Osteoblast (primary cell): ENCODE measurements at regions not wholly inside any gene's neighbourhood (a gene's known extent, or its start where the extent isn't known, plus 50 kb on each side); places are given as distances from the start of the nearest gene placed in this dataset.

Experiments
- DNase-seq: peaks from one replicate; pipeline ENCODE4 v3.0.0; 2011; ENCODE audit warnings: low spot score, mixed read lengths; ENCODE audit not compliant: insufficient read length; ENCODE audit errors: missing footprints
- H2AFZ ChIP-seq: 2 replicates; pipeline ENCODE4 v1.6.0; 2011; ENCODE audit warnings: mild to moderate bottlenecking, low read length
- H3K27ac ChIP-seq: 2 replicates; pipeline ENCODE4 v1.5.1; 2011; ENCODE audit warnings: mild to moderate bottlenecking, low read depth, low read length, moderate library complexity
- H3K27me3 ChIP-seq: 2 replicates; pipeline ENCODE4 v1.6.0; 2012; ENCODE audit warnings: mild to moderate bottlenecking, control low read depth, inconsistent platforms, low read length, moderate library complexity; ENCODE audit not compliant: insufficient read depth
- H3K36me3 ChIP-seq: 2 replicates; pipeline ENCODE4 v1.5.1; 2011; ENCODE audit warnings: mild to moderate bottlenecking, low read length, control low read depth, moderate library complexity; ENCODE audit not compliant: insufficient read depth
- H3K4me1 ChIP-seq: 2 replicates; pipeline ENCODE4 v1.5.1; 2011; ENCODE audit warnings: mild to moderate bottlenecking, low read length, control low read depth, moderate library complexity; ENCODE audit not compliant: insufficient read depth
- H3K4me2 ChIP-seq: 2 replicates; pipeline ENCODE4 v1.6.0; 2011; ENCODE audit warnings: mild to moderate bottlenecking, low read length; ENCODE audit not compliant: insufficient read depth
- H3K4me3 ChIP-seq: fragments of 200-600 bp; sonication (generic); 3 replicates; pipeline ENCODE4 v1.5.1; 2012; ENCODE audit warnings: mild to moderate bottlenecking, low read length, inconsistent platforms; ENCODE audit not compliant: insufficient read depth
- H3K79me2 ChIP-seq: 2 replicates; pipeline ENCODE4 v1.6.0; 2012; ENCODE audit warnings: mild to moderate bottlenecking, low read length, control low read depth, inconsistent platforms; ENCODE audit not compliant: insufficient read depth
- H3K9me3 ChIP-seq: 2 replicates; pipeline ENCODE4 v1.5.1; 2011; ENCODE audit warnings: low read depth, low read length, control low read depth
- H4K20me1 ChIP-seq: 2 replicates; pipeline ENCODE4 v1.6.0; 2012; ENCODE audit warnings: mild to moderate bottlenecking, low read length, control low read depth; ENCODE audit not compliant: insufficient read depth
- TF ChIP-seq, protein P1 (sequence below): IDR thresholded peaks from 2 replicates; pipeline ENCODE4 v1.5.1; 2011; ENCODE audit warnings: mild to moderate bottlenecking, low read depth, low read length, moderate library complexity; ENCODE audit errors: extremely low read depth

DNA sequence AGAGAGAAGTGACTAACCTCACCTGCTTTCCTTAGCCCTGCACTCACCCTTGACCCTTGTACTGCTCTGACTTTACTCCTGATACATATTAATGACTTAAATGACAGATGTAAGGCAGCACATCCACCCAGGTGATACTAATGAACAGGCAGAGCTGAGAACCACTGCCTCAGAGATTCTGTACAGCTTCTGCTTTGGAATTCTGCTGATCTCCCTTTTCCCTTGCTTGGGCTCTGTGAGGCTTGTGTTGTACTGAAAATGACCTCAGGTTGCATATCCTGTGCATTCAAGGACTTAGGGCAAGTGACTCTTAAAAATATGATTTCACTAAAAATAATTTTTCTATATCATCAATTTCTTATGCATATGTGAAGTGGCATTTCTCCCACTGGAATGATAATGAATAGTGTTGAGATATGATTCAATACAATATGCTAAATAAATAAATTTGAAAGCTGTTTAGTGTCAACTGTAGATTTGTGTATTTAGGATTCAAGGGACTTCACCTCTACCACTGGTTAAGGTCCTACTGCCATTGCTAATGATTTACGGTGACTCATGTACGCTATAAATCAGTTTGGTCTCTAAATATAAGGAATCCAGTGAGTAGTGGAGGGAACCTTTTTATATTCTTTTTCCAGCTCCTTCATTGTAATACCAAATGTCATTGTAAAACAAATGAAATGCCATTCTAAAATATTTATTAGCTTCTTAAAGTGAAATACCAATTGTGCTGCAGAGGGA lies 328.3 kb downstream of the SOCS6 start:
- Histone ChIP-seq H3K27me3 (no peaks in the 10 kb centered on the region), H3K36me3 (no peaks in the 10 kb centered on the region), H3K79me2 (no peaks in the 10 kb centered on the region), H3K4me2 (no peak overlapping the region), H3K4me1 (no peaks in the 10 kb centered on the region), H3K9me3 (peaks cover 3% of the 10 kb centered on the region), H4K20me1 (no peaks in the 10 kb centered on the region), H3K27ac (no peak overlapping the region), H2AFZ (no peak overlapping the region), H3K4me3 (no peak overlapping the region)
- DNase-seq: no peak
- TF ChIP-seq, protein P1, sequence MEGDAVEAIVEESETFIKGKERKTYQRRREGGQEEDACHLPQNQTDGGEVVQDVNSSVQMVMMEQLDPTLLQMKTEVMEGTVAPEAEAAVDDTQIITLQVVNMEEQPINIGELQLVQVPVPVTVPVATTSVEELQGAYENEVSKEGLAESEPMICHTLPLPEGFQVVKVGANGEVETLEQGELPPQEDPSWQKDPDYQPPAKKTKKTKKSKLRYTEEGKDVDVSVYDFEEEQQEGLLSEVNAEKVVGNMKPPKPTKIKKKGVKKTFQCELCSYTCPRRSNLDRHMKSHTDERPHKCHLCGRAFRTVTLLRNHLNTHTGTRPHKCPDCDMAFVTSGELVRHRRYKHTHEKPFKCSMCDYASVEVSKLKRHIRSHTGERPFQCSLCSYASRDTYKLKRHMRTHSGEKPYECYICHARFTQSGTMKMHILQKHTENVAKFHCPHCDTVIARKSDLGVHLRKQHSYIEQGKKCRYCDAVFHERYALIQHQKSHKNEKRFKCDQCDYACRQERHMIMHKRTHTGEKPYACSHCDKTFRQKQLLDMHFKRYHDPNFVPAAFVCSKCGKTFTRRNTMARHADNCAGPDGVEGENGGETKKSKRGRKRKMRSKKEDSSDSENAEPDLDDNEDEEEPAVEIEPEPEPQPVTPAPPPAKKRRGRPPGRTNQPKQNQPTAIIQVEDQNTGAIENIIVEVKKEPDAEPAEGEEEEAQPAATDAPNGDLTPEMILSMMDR: no peak

DNA sequence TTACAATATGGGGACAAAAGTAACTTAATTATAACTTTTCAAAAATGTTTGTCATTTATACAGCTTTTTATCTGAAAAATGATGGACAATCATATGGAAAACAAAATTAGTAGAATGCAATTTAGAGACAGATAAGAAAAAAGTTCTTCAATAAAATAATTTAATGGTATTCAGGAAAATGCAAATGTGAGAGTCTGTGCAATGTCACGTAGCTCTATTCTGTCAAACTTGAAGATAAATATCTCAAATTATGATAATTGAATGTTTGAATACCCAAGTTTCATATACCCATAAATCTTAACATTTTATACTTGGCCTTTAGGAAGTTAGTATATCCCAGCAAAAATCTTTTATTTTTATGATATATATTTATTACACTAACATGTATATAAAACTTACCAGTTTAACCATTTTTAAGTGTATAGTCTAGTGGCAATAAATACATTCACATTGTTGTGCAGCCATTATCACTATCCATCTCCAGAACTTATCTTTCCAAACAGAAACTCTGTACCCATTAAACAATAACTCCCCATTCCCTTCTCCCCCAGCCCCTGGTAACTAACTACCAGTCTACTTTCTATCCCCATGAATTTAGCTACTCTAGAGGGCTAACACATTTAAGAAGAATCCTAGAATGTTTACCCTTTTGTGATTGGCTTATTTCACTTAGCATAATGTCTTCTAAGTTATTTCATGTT lies 311.5 kb downstream of the SOCS6 start:
- TF ChIP-seq, protein P1: no peak

DNA sequence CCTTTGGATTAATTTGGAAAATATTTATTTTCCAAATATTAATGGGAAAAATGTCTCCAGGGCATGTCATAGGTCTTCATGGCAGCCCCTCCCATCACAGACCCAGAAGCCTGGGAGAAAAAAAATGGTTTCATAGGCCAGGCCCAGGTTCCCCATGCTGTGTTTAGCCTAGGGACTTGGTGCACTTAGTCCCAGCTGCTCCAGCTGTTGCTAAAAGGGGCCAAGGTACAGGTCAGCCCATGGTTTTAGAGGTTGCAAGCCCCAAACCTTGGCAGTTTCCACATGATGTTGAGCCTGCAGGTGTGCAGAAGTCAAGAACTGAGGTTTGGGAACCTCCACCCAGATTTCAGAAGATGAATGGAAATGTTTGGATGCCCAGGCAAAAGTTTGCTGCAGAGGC lies 309.6 kb downstream of the SOCS6 start:
- H3K27ac ChIP-seq: no peak overlapping the region
- TF ChIP-seq, protein P1: no peak
- no peak overlapping the region for H2AFZ ChIP-seq
- no peak overlapping the region for H3K4me2 ChIP-seq
- no peaks in the 10 kb centered on the region for H3K9me3 ChIP-seq
- no peaks in the 10 kb centered on the region for H3K4me1 ChIP-seq
- no peaks in the 10 kb centered on the region for H3K36me3 ChIP-seq
- H3K4me3 ChIP-seq: no peak overlapping the region
- H4K20me1 ChIP-seq: no peaks in the 10 kb centered on the region
- H3K79me2 ChIP-seq: no peaks in the 10 kb centered on the region
- no peaks in the 10 kb centered on the region for H3K27me3 ChIP-seq
- DNase-seq: no peak

More for the DNA sequence above, 311.5 kb downstream of the SOCS6 start:
- no peak for DNase-seq
- Histone ChIP-seq H3K9me3 (no peaks in the 10 kb centered on the region), H3K4me3 (no peak overlapping the region), H3K27me3 (no peaks in the 10 kb centered on the region), H4K20me1 (no peaks in the 10 kb centered on the region), H3K36me3 (no peaks in the 10 kb centered on the region), H3K4me1 (no peaks in the 10 kb centered on the region), H3K4me2 (no peak overlapping the region), H3K27ac (no peak overlapping the region), H2AFZ (no peak overlapping the region), H3K79me2 (no peaks in the 10 kb centered on the region)

DNA sequence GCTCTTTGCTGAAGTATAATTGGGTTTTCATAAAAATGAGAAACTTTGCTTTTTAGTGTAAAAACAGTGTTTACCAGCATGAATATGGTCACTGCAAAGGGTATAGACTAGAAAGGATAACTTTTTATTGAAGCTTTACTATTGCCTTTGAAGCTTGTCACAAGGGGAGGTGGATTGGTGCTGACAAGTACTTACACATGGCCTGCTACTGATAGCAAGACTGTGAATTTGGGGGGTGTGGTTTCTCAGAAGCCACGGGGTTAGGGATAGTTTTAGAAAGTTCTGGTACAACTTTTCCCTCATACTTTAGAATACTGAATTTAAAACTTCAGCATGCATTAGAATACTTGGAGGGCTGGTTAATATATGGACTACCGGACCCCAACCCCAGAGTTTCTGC lies 294.1 kb downstream of the SOCS6 start:
- H3K36me3 ChIP-seq: no peaks in the 10 kb centered on the region
- no peak overlapping the region for H3K4me3 ChIP-seq
- TF ChIP-seq, protein P1: no peak
- no peaks in the 10 kb centered on the region for H3K79me2 ChIP-seq
- H2AFZ ChIP-seq: no peak overlapping the region
- no peak overlapping the region for H3K27ac ChIP-seq
- no peaks in the 10 kb centered on the region for H3K4me1 ChIP-seq
- H3K9me3 ChIP-seq: no peaks in the 10 kb centered on the region
- no peaks in the 10 kb centered on the region for H3K27me3 ChIP-seq
- H4K20me1 ChIP-seq: no peaks in the 10 kb centered on the region
- no peak for DNase-seq
- H3K4me2 ChIP-seq: no peak overlapping the region
